Endothelial cell (in vitro differentiated cells): ENCODE measurements at regions not wholly inside any gene's neighbourhood (a gene's known extent, or its start where the extent isn't known, plus 50 kb on each side); places are given as distances from the start of the nearest gene placed in this dataset.

Experiments used
- DNase-seq: peaks from one replicate; pipeline ENCODE4 v3.0.0; 2021; ENCODE audit warnings: low spot score
- H3K27ac Mint-ChIP-seq: one replicate; pipeline ENCODE4 v1.8.0; 2021; ENCODE audit warnings: mixed read lengths, inconsistent platforms; ENCODE audit not compliant: unreplicated experiment
- H3K27me3 Mint-ChIP-seq: one replicate; pipeline ENCODE4 v1.8.0; 2021; ENCODE audit warnings: mild to moderate bottlenecking, moderate library complexity, mixed read lengths, inconsistent platforms; ENCODE audit not compliant: unreplicated experiment
- H3K36me3 Mint-ChIP-seq: one replicate; pipeline ENCODE4 v1.8.0; 2021; ENCODE audit warnings: mild to moderate bottlenecking, low read depth, mixed read lengths, inconsistent platforms; ENCODE audit not compliant: unreplicated experiment
- H3K4me1 Mint-ChIP-seq: one replicate; pipeline ENCODE4 v1.8.0; 2021; ENCODE audit warnings: mild to moderate bottlenecking, mixed read lengths, inconsistent platforms; ENCODE audit not compliant: unreplicated experiment
- H3K4me3 Mint-ChIP-seq: one replicate; pipeline ENCODE4 v1.8.0; 2021; ENCODE audit warnings: mild to moderate bottlenecking, mixed read lengths, inconsistent platforms; ENCODE audit not compliant: unreplicated experiment
- H3K9me3 Mint-ChIP-seq: one replicate; pipeline ENCODE4 v1.8.0; 2021; ENCODE audit warnings: mixed read lengths, inconsistent platforms; ENCODE audit not compliant: unreplicated experiment
- CTCF ChIP-seq: fragments of 200-600 bp; sonication (generic); IDR thresholded peaks from one replicate; pipeline ENCODE4 v1.5.0; 2021; ENCODE audit warnings: antibody characterized with exemption; ENCODE audit not compliant: unreplicated experiment

- no peak overlapping the region for H3K4me3 Mint-ChIP-seq
- H3K27ac Mint-ChIP-seq: no peak overlapping the region
- DNase-seq: peak; percentile 78
- no peaks in the 10 kb centered on the region for H3K4me1 Mint-ChIP-seq
- H3K9me3 Mint-ChIP-seq: no peaks in the 10 kb centered on the region
- no peaks in the 10 kb centered on the region for H3K36me3 Mint-ChIP-seq
- H3K27me3 Mint-ChIP-seq: no peaks in the 10 kb centered on the region
- peak; percentile 80 for TF ChIP-seq CTCF
These were observed 1124.9 kb downstream of the EFNB2 start for GRCh38 chr13:105410602-105411001.

GRCh38 chr13:105406551-105406950 lies 1128.9 kb downstream of the EFNB2 start:
- no peak for TF ChIP-seq CTCF
- Mint-ChIP-seq H3K4me3 (no peak overlapping the region), H3K27ac (no peak overlapping the region), H3K4me1 (no peaks in the 10 kb centered on the region), H3K36me3 (no peaks in the 10 kb centered on the region), H3K9me3 (no peaks in the 10 kb centered on the region), H3K27me3 (no peaks in the 10 kb centered on the region)
- DNase-seq: no peak

GRCh38 chr13:105403086-105403485 lies 1132.4 kb downstream of the EFNB2 start:
- H3K9me3 Mint-ChIP-seq: no peaks in the 10 kb centered on the region
- H3K27me3 Mint-ChIP-seq: no peaks in the 10 kb centered on the region
- H3K4me3 Mint-ChIP-seq: no peak overlapping the region
- DNase-seq: no peak
- no peaks in the 10 kb centered on the region for H3K36me3 Mint-ChIP-seq
- H3K4me1 Mint-ChIP-seq: no peaks in the 10 kb centered on the region
- no peak for TF ChIP-seq CTCF
- H3K27ac Mint-ChIP-seq: no peak overlapping the region

- Mint-ChIP-seq H3K36me3 (no peaks in the 10 kb centered on the region), H3K9me3 (no peaks in the 10 kb centered on the region), H3K4me3 (no peak overlapping the region), H3K27ac (no peak overlapping the region), H3K4me1 (no peaks in the 10 kb centered on the region), H3K27me3 (no peaks in the 10 kb centered on the region)
- TF ChIP-seq CTCF: no peak
- no peak for DNase-seq
These were observed 1140.4 kb downstream of the EFNB2 start for GRCh38 chr13:105395041-105395440.

GRCh38 chr13:105389373-105389772 lies 1146.1 kb downstream of the EFNB2 start:
- H3K27me3 Mint-ChIP-seq: no peaks in the 10 kb centered on the region
- H3K4me1 Mint-ChIP-seq: peaks cover 7% of the 10 kb centered on the region
- DNase-seq: peak; percentile 7
- no peak overlapping the region for H3K4me3 Mint-ChIP-seq
- H3K27ac Mint-ChIP-seq: peak overlapping the region; percentile 42
- H3K36me3 Mint-ChIP-seq: no peaks in the 10 kb centered on the region
- H3K9me3 Mint-ChIP-seq: no peaks in the 10 kb centered on the region
- TF ChIP-seq CTCF: no peak
